ENCODE measurements at regions not wholly inside any gene's neighbourhood (a gene's known extent, or its start where the extent isn't known, plus 50 kb on each side); places are given as distances from the start of the nearest gene placed in this dataset.

DNA sequence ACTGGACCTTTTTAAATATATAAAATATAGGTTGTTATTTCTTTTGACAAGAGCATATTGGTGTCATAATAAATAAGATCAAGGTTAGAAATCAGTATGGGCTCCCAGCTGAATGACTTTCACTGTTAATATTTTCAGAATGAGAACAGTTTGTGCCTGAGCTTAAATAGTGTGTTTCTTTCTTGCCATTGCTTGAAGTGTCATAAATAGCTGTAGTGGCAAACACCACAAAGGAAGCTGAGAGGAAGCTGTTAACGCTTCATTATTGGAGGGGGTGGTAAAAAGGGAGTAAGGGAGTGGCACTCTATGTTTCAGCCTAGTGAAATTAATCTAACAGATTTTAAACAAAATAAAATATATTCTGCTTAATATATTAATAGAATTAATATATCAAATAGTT, 1089.8 kb upstream of the NCAM2 start:
- H3K4me1 ChIP-seq: no peaks in the 10 kb centered on the region
- H3K4me3 ChIP-seq: no peak overlapping the region
- H3K27ac ChIP-seq: no peak overlapping the region
- no peaks in the 10 kb centered on the region for H3K27me3 ChIP-seq
- no peak for DNase-seq
- intact Hi-C loops (cut with DNase I; ENCODE audit: low total_unique reads): no loop called here
- WGBS, 2 donors: 50% methylated on average over 1 of the region's 1 CpG
- TF ChIP-seq, protein P1, sequence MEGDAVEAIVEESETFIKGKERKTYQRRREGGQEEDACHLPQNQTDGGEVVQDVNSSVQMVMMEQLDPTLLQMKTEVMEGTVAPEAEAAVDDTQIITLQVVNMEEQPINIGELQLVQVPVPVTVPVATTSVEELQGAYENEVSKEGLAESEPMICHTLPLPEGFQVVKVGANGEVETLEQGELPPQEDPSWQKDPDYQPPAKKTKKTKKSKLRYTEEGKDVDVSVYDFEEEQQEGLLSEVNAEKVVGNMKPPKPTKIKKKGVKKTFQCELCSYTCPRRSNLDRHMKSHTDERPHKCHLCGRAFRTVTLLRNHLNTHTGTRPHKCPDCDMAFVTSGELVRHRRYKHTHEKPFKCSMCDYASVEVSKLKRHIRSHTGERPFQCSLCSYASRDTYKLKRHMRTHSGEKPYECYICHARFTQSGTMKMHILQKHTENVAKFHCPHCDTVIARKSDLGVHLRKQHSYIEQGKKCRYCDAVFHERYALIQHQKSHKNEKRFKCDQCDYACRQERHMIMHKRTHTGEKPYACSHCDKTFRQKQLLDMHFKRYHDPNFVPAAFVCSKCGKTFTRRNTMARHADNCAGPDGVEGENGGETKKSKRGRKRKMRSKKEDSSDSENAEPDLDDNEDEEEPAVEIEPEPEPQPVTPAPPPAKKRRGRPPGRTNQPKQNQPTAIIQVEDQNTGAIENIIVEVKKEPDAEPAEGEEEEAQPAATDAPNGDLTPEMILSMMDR (IDR thresholded peaks at IDR 0.05): no peak
- no peak for TF ChIP-seq POLR2A (IDR thresholded peaks at IDR 0.05)
- H3K36me3 ChIP-seq (ENCODE audit: low read depth, missing control alignments): no peaks in the 10 kb centered on the region
- no peaks in the 10 kb centered on the region for H3K9me3 ChIP-seq

GRCh38 chr21:19914028-19914427, 1084.2 kb upstream of the NCAM2 start:
- Histone ChIP-seq H3K9me3 (no peaks in the 10 kb centered on the region), H3K4me1 (no peaks in the 10 kb centered on the region), H3K27me3 (no peaks in the 10 kb centered on the region), H3K36me3 (ENCODE audit: low read depth, missing control alignments) (no peaks in the 10 kb centered on the region), H3K4me3 (no peak overlapping the region), H3K27ac (no peak overlapping the region)
- 69 to 76% methylated on average over 6 of the region's 6 CpGs for WGBS, 2 donors
- DNase-seq: no peak
- no peak for TF ChIP-seq POLR2A (IDR thresholded peaks at IDR 0.05)
- TF ChIP-seq, protein P1 (IDR thresholded peaks at IDR 0.05): no peak
- intact Hi-C loops (cut with DNase I; ENCODE audit: low total_unique reads): no loop called here

DNA sequence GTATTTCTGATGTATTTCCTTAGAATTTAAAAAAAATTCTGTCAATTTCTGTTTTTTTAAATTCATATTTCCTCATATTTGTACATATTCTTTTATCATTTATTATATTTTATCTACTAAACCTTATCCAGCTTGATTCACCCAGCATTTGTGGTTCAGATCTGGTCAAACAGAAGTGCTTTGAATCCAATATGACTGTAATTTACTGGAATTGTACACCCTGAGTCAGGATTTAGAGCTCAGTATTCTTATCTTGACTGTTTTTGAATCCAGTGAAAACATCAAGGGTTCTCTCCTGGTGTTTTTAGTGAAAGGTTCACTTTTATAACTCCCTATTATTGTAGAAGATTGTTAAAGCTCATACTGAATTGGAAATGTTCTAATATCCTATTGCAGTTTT, 1077.0 kb upstream of the NCAM2 start:
- Histone ChIP-seq H3K9me3 (no peaks in the 10 kb centered on the region), H3K36me3 (ENCODE audit: low read depth, missing control alignments) (no peaks in the 10 kb centered on the region), H3K4me1 (no peaks in the 10 kb centered on the region), H3K4me3 (no peak overlapping the region), H3K27me3 (no peaks in the 10 kb centered on the region), H3K27ac (no peak overlapping the region)
- intact Hi-C loops (cut with DNase I; ENCODE audit: low total_unique reads): no loop called here
- no peak for DNase-seq
- TF ChIP-seq, protein P1 (IDR thresholded peaks at IDR 0.05): no peak
- TF ChIP-seq POLR2A (IDR thresholded peaks at IDR 0.05): no peak

DNA sequence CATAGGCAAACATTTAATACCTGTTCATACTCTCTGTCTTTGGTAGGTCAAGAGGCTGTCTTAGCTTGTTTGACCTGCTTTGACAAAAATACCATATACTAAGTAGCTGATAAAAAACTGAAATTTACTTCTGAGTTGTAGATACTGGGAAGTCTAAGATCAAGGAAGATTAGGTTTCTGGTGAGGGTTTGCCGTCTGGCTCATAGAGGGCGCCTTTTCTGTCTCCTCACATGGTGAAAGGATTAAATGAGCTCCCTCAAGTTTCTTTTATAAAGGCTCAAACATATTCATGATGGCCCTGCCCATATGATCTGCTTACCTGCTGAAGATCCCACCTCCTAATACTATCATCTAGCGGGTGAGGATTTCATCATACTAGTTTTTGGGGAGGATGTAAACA, 1076.1 kb upstream of the NCAM2 start:
- Histone ChIP-seq H3K27me3 (no peaks in the 10 kb centered on the region), H3K9me3 (no peaks in the 10 kb centered on the region), H3K4me1 (no peaks in the 10 kb centered on the region), H3K36me3 (ENCODE audit: low read depth, missing control alignments) (no peaks in the 10 kb centered on the region), H3K4me3 (no peak overlapping the region), H3K27ac (no peak overlapping the region)
- no peak for DNase-seq
- intact Hi-C loops (cut with DNase I; ENCODE audit: low total_unique reads): no loop called here
- TF ChIP-seq, protein P1 (IDR thresholded peaks at IDR 0.05): no peak
- TF ChIP-seq POLR2A (IDR thresholded peaks at IDR 0.05): no peak
- WGBS, 2 donors: 82 to 91% methylated on average over 3 of the region's 3 CpGs

GRCh38 chr21:19935467-19935866, 1062.7 kb upstream of the NCAM2 start:
- H3K27me3 ChIP-seq: no peaks in the 10 kb centered on the region
- intact Hi-C loops (cut with DNase I; ENCODE audit: low total_unique reads): no loop called here
- TF ChIP-seq, protein P1 (IDR thresholded peaks at IDR 0.05): no peak
- no peak for TF ChIP-seq POLR2A (IDR thresholded peaks at IDR 0.05)
- H3K9me3 ChIP-seq: no peaks in the 10 kb centered on the region
- no peaks in the 10 kb centered on the region for H3K36me3 ChIP-seq (ENCODE audit: low read depth, missing control alignments)
- H3K27ac ChIP-seq: no peak overlapping the region
- 85 to 87% methylated on average over 6 of the region's 6 CpGs for WGBS, 2 donors
- H3K4me1 ChIP-seq: no peaks in the 10 kb centered on the region
- no peak for DNase-seq
- H3K4me3 ChIP-seq: no peak overlapping the region
